Prostate gland (tissue), 2 donors: ENCODE measurements at regions not wholly inside any gene's neighbourhood (a gene's known extent, or its start where the extent isn't known, plus 50 kb on each side); places are given as distances from the start of the nearest gene placed in this dataset.

ENCODE experiments used
- DNase-seq: peaks from one replicate; pipeline ENCODE4 v3.0.0-alpha.2; 2019; ENCODE audit warnings: low spot score
- H3K27ac ChIP-seq, 2 donors: fragments of 200-600 bp; sonication (generic); 2 replicates each; pipeline ENCODE4 v1.5.1; 2017 to 2019
- H3K27me3 ChIP-seq: fragments of 200-600 bp; sonication (generic); replicated peaks from 2 replicates; pipeline ENCODE4 v1.5.1; 2019; ENCODE audit not compliant: insufficient read depth
- H3K36me3 ChIP-seq, 2 donors: fragments of 200-600 bp; sonication (generic); 1 replicate in 1 of 2; 2 replicates in 1 of 2; pipeline versions ENCODE4 v1.5.1 to v1.8.1; 2017 to 2019
- H3K4me1 ChIP-seq: fragments of 200-600 bp; sonication (generic); replicated peaks from 2 replicates; pipeline ENCODE4 v1.5.1; 2019
- H3K4me3 ChIP-seq, 2 donors: fragments of 200-600 bp; sonication (generic); 2 replicates each; pipeline ENCODE4 v1.5.1; 2017 to 2019
- H3K9me3 ChIP-seq: fragments of 200-600 bp; sonication (generic); 2 replicates; pipeline ENCODE4 v1.5.1; 2017
- POLR2A ChIP-seq: fragments of 450-650 bp; IDR thresholded peaks from one replicate; pipeline ENCODE4 v1.6.1; 2016; ENCODE audit warnings: antibody characterized with exemption, mild to moderate bottlenecking
- POLR2AphosphoS5 ChIP-seq: sonication (generic); formaldehyde crosslinking; IDR thresholded peaks from one replicate; pipeline ENCODE4 v1.6.1; 2017; ENCODE audit warnings: antibody characterized with exemption
- WGBS: methylation state at CpG from one replicate; pipeline ENCODE4 v1.1.5; 2018; 5-methylcytosine and 5-hydroxymethylcytosine counted together
- intact Hi-C: fragments of 100-400 bp; cut with DNase I; formaldehyde crosslinking; loops from one replicate; pipeline ENCODE4 v1.14.2; 2022
- TF ChIP-seq, protein P1 (sequence below), 4 experiments: fragments of 200-600 bp in 2 of 4; fragments of 450-650 bp in 2 of 4; sonication (generic) in 2 of 4; IDR thresholded peaks; 1 replicate in 3 of 4; 2 replicates in 1 of 4; pipeline ENCODE4 v1.5.1; 2016 to 2019; ENCODE audit warnings: antibody characterized with exemption in 4 of 4, mild to moderate bottlenecking in 2 of 4, moderate library complexity in 2 of 4

DNA sequence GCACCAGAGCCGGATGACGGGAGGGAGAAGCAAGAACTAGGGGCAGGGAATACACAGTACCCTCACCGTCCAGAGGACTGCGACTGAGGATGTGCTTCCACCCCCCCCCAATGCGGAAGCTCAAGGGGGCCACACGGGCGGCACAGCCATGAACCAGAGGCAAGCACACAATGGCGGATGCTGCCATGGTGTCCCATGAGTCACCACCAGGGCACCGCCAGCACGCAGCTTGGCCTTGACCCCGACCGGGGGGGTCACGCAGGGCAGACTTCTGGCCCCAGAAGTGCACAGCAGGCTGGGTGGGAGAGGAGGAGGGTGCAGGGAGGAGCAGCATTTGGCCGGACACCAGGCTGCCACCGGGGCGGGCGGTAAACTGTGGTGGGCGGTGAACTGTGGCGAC lies 83.5 kb upstream of the ZNF254 start:
- 95% methylated on average over 19 of the region's 19 CpGs for WGBS
- no peak for DNase-seq
- Histone ChIP-seq H3K36me3 (no peaks in the 10 kb centered on the region), H3K4me1 (no peaks in the 10 kb centered on the region), H3K9me3 (no peaks in the 10 kb centered on the region), H3K27me3 (no peaks in the 10 kb centered on the region), H3K4me3 (no peak overlapping the region), H3K27ac (no peak overlapping the region)
- intact Hi-C loops = no loop called here
- no peak for TF ChIP-seq POLR2AphosphoS5
- TF ChIP-seq, protein P1, sequence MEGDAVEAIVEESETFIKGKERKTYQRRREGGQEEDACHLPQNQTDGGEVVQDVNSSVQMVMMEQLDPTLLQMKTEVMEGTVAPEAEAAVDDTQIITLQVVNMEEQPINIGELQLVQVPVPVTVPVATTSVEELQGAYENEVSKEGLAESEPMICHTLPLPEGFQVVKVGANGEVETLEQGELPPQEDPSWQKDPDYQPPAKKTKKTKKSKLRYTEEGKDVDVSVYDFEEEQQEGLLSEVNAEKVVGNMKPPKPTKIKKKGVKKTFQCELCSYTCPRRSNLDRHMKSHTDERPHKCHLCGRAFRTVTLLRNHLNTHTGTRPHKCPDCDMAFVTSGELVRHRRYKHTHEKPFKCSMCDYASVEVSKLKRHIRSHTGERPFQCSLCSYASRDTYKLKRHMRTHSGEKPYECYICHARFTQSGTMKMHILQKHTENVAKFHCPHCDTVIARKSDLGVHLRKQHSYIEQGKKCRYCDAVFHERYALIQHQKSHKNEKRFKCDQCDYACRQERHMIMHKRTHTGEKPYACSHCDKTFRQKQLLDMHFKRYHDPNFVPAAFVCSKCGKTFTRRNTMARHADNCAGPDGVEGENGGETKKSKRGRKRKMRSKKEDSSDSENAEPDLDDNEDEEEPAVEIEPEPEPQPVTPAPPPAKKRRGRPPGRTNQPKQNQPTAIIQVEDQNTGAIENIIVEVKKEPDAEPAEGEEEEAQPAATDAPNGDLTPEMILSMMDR (IDR thresholded peaks at IDR 0.05) = no peak
- TF ChIP-seq POLR2A = no peak

DNA sequence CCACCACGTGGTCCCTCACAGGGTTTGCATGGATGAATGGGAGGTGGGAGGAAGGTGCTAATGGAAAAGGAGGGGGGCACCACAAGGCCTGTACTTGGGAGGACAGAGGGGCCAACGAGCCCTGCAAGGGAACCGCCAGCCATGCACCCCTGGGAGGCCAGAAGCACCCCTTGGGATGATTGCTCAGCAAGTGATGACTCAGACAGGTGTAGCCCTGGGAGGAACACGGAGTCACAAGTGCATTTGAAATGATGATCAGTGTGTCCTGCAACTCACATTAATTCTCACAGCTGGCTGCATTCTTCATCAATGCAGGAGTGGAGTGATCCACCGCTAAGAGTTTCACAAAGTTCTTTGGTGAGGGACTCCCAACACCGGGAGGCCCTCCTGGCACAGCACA lies 82.8 kb upstream of the ZNF254 start:
- Histone ChIP-seq H3K4me3 (no peak overlapping the region), H3K27ac (no peak overlapping the region), H3K9me3 (no peaks in the 10 kb centered on the region), H3K4me1 (no peaks in the 10 kb centered on the region), H3K36me3 (no peaks in the 10 kb centered on the region), H3K27me3 (no peaks in the 10 kb centered on the region)
- intact Hi-C loops = no loop called here
- WGBS = 71% methylated on average over 6 of the region's 6 CpGs
- TF ChIP-seq, protein P1 (IDR thresholded peaks at IDR 0.05) = no peak
- TF ChIP-seq POLR2A (no peak), POLR2AphosphoS5 (no peak)
- no peak for DNase-seq

DNA sequence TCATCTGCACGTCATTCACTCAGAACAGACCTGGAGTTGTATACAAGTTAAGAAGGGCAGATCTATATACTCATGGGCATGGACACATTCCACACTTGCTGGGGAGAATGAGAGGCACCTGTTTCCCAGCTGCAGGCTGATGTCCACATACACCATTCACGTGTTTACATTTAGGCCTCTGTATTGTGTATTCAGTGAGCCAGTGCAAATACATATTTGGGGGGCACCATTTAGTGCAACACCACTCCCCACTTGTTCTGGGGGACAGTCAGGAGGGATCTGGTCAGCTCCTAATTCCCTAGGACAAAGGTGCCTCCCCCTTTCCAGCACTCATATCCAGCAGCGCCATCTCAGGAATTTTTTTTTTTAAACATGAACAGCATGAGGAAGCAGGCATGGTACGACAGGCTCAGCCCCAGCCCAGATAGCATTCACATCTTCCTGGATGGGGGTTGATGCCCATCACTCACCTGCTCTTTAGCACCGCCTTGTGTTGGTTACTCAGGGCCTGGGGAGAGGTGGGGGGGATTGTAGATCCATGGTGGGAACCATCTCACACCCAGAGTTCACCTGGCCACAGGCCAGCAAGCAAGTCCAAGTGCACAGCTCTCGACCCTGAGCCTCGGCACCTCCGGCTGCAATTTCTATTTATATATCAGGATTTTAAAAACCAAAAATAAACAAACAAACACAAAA lies 56.9 kb upstream of the ZNF254 start:
- Histone ChIP-seq H3K36me3 (no peaks in the 10 kb centered on the region), H3K4me3 (no peak overlapping the region), H3K27ac (no peak overlapping the region), H3K27me3 (no peaks in the 10 kb centered on the region), H3K4me1 (peaks cover 3% of the 10 kb centered on the region), H3K9me3 (no peaks in the 10 kb centered on the region)
- intact Hi-C loops = loop anchor here (10.0 kb wide), 1 partner anchor 635 kb away; the partner anchor contains the start of gene ZNF91
- DNase-seq = no peak
- TF ChIP-seq POLR2A (no peak), POLR2AphosphoS5 (no peak)
- TF ChIP-seq, protein P1 (IDR thresholded peaks at IDR 0.05) = no peak
- 62% methylated on average over 8 of the region's 8 CpGs for WGBS

DNA sequence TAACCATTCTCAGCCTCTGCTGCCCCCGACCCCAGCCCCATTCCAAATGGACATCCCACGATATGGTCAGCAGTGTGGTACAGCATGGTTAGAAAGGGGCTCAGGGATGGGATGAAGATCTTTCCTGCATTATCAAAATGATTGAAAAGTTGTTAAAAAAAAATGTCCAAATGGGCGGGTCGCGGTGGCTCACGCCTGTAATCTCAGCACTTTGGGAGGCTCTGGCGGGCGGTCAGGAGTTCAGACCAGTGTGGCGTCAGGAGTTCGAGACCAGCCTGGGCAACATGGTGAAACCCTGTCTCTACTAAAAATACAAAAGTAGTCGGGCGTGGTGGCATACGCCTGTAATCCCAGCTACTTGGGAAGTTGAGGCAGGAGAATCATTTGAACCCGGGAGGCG lies 54.3 kb upstream of the ZNF254 start:
- intact Hi-C loops = loop anchor here (10.0 kb wide), 1 partner anchor 638 kb away; the partner anchor contains the start of gene ZNF91
- WGBS = 72% methylated on average over 15 of the region's 15 CpGs
- no peaks in the 10 kb centered on the region for H3K36me3 ChIP-seq
- H3K9me3 ChIP-seq = no peaks in the 10 kb centered on the region
- no peak for TF ChIP-seq POLR2A
- no peak for TF ChIP-seq POLR2AphosphoS5
- TF ChIP-seq, protein P1 (IDR thresholded peaks at IDR 0.05) = no peak
- DNase-seq = no peak
- H3K4me3 ChIP-seq = peak overlapping the region; percentile 61 to 69
- H3K27me3 ChIP-seq = no peaks in the 10 kb centered on the region
- peak overlapping the region; percentile 91 for H3K27ac ChIP-seq
- peaks cover 5% of the 10 kb centered on the region for H3K4me1 ChIP-seq

DNA sequence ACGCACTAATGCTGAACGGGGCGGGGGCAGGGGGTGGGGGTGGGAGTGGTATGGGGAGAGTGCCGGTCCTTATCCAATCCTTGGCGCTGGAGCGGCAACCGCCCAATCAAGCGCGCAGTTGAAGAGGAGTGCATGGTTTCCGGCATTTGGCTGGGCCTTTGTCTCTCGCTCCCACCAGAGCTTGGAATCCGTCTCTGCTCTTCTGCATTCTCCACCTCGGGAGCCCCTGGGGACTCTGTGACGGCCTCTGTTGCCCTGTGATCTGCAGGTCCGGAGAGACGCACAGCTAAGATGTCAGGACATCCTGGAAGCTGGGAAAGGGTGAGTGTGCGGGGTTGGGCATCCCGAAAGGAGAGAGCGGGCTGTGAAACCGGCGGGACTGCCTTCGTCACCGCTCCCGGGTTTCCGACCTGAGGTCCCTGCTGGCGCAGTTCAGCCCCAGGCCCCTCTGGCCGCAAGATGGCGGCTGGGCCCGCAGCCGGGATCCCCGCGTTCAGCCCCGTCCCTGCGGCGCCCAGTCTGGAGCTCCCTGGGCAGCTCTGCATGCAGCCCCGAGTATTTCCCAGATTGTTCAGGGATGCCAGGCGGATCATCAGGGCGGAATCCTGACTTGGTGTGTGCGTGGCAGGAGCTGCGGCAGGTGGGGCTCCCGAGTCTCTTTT lies 53.6 kb upstream of the ZNF254 start:
- WGBS = under 1% methylated on average over 41 of the region's 41 CpGs
- no peaks in the 10 kb centered on the region for H3K9me3 ChIP-seq
- intact Hi-C loops = loop anchor here (10.0 kb wide), 1 partner anchor 639 kb away; the partner anchor contains the start of gene ZNF91

More for the DNA sequence above, 53.6 kb upstream of the ZNF254 start:
- Histone ChIP-seq H3K27me3 (no peaks in the 10 kb centered on the region), H3K4me3 (peak overlapping the region; percentile 61 to 69), H3K36me3 (no peaks in the 10 kb centered on the region), H3K4me1 (peaks cover 5% of the 10 kb centered on the region), H3K27ac (peak overlapping the region; percentile 91)
- DNase-seq = peak; percentile 94
- TF ChIP-seq POLR2A = peak; percentile 80
- TF ChIP-seq, protein P1 (IDR thresholded peaks at IDR 0.05) = peak in 2 of 4 experiments; percentile 14 to 28
- TF ChIP-seq POLR2AphosphoS5 = peak; percentile 73
